ENCODE measurements at regions not wholly inside any gene's neighbourhood (a gene's known extent, or its start where the extent isn't known, plus 50 kb on each side); places are given as distances from the start of the nearest gene placed in this dataset.

DNA sequence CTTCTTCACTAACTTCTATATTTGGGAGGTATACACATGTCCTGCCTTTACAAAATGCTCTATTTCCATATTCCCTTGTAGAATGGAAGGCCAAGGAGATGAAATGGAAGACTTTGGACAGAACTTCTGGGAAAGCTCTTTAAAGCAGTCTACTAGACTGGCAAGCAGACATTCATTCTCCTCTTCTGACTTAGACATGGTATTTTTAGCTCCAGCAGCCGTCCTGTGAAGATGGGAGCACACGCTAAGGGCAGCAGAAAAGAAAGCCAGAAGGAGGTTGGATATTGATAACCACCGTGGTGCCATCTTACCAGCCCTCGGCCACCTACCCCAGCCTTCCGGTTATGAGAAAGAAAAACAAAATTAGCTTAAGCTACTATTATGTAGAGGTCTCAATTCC, 70.1 kb upstream of the E2F3 start:
- H3K27me3 ChIP-seq (ENCODE audit: control insufficient read depth, insufficient read depth, low read length): peaks cover 26% of the 10 kb centered on the region
- ChIA-PET CTCF (no interaction called here), POLR2A (no interaction called here)
- ATAC-seq: no peak
- no peak for DNase-seq (ENCODE audit: low read depth, low spot score)
- no peaks in the 10 kb centered on the region for H3K9me3 ChIP-seq (ENCODE audit: control insufficient read depth, insufficient read depth, low read depth, low read length)
- intact Hi-C loops (cut with micrococcal nuclease; ENCODE audit: unreplicated experiment): no loop called here
- H3K27ac ChIP-seq (ENCODE audit: low read length): no peak overlapping the region
- no peak for TF ChIP-seq POLR2AphosphoS5 (IDR thresholded peaks at IDR 0.05; ENCODE audit: low read depth, low read length)
- TF ChIP-seq, protein P1, sequence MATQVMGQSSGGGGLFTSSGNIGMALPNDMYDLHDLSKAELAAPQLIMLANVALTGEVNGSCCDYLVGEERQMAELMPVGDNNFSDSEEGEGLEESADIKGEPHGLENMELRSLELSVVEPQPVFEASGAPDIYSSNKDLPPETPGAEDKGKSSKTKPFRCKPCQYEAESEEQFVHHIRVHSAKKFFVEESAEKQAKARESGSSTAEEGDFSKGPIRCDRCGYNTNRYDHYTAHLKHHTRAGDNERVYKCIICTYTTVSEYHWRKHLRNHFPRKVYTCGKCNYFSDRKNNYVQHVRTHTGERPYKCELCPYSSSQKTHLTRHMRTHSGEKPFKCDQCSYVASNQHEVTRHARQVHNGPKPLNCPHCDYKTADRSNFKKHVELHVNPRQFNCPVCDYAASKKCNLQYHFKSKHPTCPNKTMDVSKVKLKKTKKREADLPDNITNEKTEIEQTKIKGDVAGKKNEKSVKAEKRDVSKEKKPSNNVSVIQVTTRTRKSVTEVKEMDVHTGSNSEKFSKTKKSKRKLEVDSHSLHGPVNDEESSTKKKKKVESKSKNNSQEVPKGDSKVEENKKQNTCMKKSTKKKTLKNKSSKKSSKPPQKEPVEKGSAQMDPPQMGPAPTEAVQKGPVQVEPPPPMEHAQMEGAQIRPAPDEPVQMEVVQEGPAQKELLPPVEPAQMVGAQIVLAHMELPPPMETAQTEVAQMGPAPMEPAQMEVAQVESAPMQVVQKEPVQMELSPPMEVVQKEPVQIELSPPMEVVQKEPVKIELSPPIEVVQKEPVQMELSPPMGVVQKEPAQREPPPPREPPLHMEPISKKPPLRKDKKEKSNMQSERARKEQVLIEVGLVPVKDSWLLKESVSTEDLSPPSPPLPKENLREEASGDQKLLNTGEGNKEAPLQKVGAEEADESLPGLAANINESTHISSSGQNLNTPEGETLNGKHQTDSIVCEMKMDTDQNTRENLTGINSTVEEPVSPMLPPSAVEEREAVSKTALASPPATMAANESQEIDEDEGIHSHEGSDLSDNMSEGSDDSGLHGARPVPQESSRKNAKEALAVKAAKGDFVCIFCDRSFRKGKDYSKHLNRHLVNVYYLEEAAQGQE (IDR thresholded peaks at IDR 0.05; ENCODE audit: insufficient read depth in 1 of 2, low read depth in 2 of 2, low read length in 1 of 2): no peak
- no peak for TF ChIP-seq SIN3A (IDR thresholded peaks at IDR 0.05; ENCODE audit: borderline replicate concordance, insufficient read depth, low read depth, low read length)
- no peak for TF ChIP-seq TCF7L2 (IDR thresholded peaks at IDR 0.05; ENCODE audit: low read depth, low read length)
- no peak for TF ChIP-seq CTCF (IDR thresholded peaks at IDR 0.05)
- H3K4me3 ChIP-seq (ENCODE audit: low read depth in 2 of 2, low read length in 2 of 2): no peak overlapping the region
- in situ Hi-C loops (cut with HindIII; ENCODE audit: low pct_unique_long_range_greater_than_20kb, low sequenced_read_pairs): no loop called here
- no peaks in the 10 kb centered on the region for H3K36me3 ChIP-seq (ENCODE audit: control insufficient read depth, insufficient read depth, low read length)
- H3K4me1 ChIP-seq (ENCODE audit: control insufficient read depth, insufficient read depth, low read length): no peaks in the 10 kb centered on the region
- BruUV-seq (replicated peaks): no TSS peak

DNA sequence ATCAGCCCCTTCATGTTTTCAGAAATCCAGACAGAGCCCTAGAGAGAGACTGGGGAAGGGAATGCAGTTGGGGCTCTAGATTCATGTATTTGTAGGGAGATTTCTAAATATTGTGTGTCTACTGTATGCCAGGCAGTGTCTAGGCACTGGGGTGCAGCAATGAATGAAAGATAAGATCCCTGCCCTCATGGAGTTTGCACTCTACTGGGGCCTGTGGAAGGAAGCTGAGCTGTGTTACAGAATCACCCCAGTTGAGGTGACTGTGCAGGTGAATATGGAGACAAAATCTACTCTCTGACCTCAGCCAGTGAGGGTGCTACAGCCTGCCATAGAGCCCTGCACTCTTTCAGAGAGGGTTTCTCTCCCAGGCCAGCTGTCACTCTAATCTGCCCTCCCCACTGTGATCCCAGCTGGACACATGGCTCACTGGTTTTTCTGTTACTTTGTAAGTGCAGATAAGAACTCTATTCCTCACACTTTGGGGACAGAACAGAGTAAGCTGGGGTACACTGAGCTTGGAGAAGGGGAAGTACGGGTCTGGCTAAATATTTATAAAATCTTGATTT, 69.2 kb upstream of the E2F3 start:
- CTCF ChIA-PET: no interaction called here

More for the DNA sequence above, 69.2 kb upstream of the E2F3 start:
- TF ChIP-seq CTCF (IDR thresholded peaks at IDR 0.05): no peak
- no peak for TF ChIP-seq TCF7L2 (IDR thresholded peaks at IDR 0.05; ENCODE audit: low read depth, low read length)
- TF ChIP-seq POLR2AphosphoS5 (IDR thresholded peaks at IDR 0.05; ENCODE audit: low read depth, low read length): no peak
- TF ChIP-seq SIN3A (IDR thresholded peaks at IDR 0.05; ENCODE audit: borderline replicate concordance, insufficient read depth, low read depth, low read length): no peak
- TF ChIP-seq, protein P1 (IDR thresholded peaks at IDR 0.05; ENCODE audit: insufficient read depth in 1 of 2, low read depth in 2 of 2, low read length in 1 of 2): no peak
- ATAC-seq: no peak
- no TSS peak for BruUV-seq (replicated peaks)
- in situ Hi-C loops (cut with HindIII; ENCODE audit: low pct_unique_long_range_greater_than_20kb, low sequenced_read_pairs) (no loop called here), intact Hi-C loops (cut with micrococcal nuclease; ENCODE audit: unreplicated experiment) (no loop called here)
- DNase-seq (ENCODE audit: low read depth, low spot score): no peak
- POLR2A ChIA-PET: no interaction called here
- peaks cover 28% of the 10 kb centered on the region for H3K27me3 ChIP-seq (ENCODE audit: control insufficient read depth, insufficient read depth, low read length)
- no peaks in the 10 kb centered on the region for H3K36me3 ChIP-seq (ENCODE audit: control insufficient read depth, insufficient read depth, low read length)
- no peaks in the 10 kb centered on the region for H3K9me3 ChIP-seq (ENCODE audit: control insufficient read depth, insufficient read depth, low read depth, low read length)
- no peaks in the 10 kb centered on the region for H3K4me1 ChIP-seq (ENCODE audit: control insufficient read depth, insufficient read depth, low read length)
- H3K4me3 ChIP-seq (ENCODE audit: low read depth in 2 of 2, low read length in 2 of 2): no peak overlapping the region
- no peak overlapping the region for H3K27ac ChIP-seq (ENCODE audit: low read length)
